Smooth muscle cell of the brain vasculature (primary cell): ENCODE measurements at regions not wholly inside any gene's neighbourhood (a gene's known extent, or its start where the extent isn't known, plus 50 kb on each side); places are given as distances from the start of the nearest gene placed in this dataset.

ENCODE experiments used
- DNase-seq: peaks from one replicate; pipeline ENCODE4 v3.0.0-alpha.2; 2012; ENCODE audit warnings: low read depth, low spot score

GRCh38 chr18:76685860-76686259 is 136.5 kb upstream of the ZNF236 start:
- no peak for DNase-seq

GRCh38 chr18:76685402-76685801 is 137.0 kb upstream of the ZNF236 start:
- DNase-seq: no peak

GRCh38 chr18:76684265-76684664 is 138.1 kb upstream of the ZNF236 start:
- no peak for DNase-seq

DNA sequence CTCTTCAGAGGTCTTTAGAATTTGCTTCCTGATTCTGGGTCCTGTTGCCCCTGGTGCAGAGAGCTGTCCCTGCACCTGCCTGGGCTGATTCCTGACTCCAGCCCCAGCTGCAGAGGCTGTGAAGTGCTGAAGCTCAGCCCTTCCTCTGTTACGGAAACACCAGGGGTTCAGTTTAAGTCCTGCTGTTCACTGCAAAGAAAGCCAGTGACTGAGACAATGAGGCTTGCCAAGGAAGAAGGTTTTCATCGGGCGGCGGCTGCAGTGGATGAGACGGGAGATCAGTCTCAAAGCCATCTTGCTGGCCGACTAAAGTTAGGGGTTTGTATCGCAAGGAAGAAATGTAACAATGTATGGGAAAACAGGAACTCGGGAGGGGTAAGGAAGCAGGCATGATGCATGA is 142.4 kb upstream of the ZNF236 start:
- no peak for DNase-seq

- no peak for DNase-seq
Measured at GRCh38 chr18:76679259-76679658, 143.1 kb upstream of the ZNF236 start.

GRCh38 chr18:76678248-76678647 is 144.1 kb upstream of the ZNF236 start:
- no peak for DNase-seq

DNA sequence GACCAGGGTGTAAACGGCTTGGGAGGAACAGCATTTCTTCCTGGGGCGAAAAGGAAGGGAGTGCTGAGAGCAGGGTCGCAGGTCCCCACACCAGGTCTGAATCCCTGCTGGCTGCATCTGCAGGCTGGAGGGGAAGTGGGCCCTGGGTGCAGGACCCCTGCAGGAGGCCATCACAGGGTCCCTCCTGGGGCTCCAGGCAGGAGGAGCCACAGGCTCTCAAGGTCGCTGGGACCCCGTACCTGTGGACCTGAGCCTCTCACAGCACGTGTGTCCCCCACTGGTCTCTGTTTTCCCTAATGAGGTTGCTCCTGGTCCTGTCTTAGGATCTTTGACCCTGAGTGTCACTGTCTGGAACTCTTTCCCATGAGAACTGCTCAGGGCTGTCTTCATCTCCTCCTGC is 147.8 kb upstream of the ZNF236 start:
- DNase-seq: no peak

GRCh38 chr18:76673281-76674185 is 148.8 kb upstream of the ZNF236 start:
- no peak for DNase-seq

DNA sequence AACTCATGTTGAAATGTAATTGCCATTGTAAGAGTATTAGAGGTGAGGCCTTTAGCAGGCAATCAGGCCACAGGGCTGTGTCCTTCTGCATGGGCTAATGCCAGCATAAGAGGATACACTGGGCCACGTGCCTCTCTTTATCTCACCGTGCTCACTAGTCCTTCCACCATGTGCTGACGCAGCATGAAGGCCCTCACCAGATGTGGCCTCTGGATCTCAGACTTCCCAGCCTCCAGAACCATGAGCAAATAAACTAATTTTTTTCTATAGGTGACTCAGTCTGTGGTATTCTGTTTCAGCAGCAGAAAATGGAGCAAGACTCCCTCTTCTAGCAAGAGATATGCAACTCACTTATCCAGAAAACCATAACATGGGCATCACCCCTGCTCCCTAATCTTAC is 149.7 kb upstream of the ZNF236 start:
- no peak for DNase-seq

DNA sequence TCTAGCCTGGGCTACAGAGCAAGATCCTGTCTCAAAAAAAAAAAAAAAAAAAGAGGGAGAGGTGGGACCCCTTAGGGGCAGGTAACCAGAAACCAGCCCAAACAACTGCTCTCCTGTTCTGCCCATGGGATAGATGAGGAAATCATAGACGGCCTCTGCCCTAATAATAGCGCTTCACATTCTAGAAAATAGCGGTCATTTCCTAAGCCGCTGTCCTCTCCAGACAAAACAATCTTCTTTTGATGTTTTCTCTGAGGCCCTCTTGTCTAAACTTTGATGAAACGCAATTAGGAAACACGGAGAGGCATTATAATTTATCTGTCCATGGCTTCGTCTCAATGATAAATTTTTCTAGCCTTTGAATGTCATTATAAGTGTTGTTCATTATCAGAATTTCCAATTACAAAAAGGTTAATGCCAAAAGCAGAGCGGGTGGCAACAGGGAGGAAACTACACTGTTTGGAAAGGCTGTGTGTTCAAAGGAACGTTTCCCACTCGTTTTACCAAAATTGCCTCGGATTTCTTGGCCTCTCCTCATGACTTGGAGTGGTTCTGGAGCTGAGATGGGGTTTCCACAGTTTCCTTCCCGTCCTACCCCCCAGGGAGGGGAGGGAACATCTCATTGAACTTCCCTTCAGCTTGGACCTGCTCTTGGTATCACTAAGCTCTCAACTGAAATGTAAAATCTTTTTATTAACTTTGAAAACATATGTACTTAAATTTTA is 151.6 kb upstream of the ZNF236 start:
- DNase-seq: no peak

DNA sequence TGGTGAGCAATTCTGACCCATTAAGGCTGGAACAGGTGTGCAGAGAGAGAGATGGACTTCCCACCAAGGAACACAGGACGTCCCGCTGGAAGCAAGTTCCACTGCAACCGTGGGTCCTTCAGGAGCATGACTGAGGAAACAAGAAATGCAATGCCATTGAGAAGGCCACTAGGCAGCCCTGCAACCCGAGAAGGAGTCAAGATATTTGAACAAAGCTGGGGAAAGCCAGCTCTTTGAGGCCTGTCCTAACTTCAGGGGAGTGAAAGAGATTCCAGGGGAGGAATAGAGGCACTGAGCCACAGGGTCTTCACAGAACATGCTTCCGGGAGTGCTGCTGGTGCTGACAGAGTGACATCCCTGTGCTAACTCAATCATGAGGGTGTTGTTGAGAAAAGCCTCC is 153.8 kb upstream of the ZNF236 start:
- DNase-seq: no peak

DNA sequence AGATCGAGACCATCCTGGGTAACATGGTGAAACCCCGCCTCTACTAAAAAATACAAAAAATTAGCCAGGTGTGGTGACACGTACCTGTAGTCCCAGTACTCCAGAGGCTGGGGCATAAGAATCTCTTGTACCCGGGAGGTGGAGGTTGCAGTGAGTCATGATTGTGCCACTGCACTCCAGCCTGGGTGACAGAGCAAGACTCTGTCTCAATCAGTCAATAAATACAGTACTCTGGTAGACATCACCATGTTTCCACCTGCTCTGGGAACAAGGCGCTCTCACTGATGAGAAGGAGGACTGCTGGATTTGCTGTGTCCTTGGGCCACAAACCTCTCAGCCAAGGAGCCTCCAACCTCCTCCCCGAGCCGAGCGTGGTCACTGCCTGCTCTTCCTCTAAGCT is 154.2 kb upstream of the ZNF236 start:
- DNase-seq: no peak

- no peak for DNase-seq
Measured at GRCh38 chr18:76667603-76668002, 154.8 kb upstream of the ZNF236 start.

GRCh38 chr18:76662626-76663025 is 159.7 kb upstream of the ZNF236 start:
- no peak for DNase-seq

- no peak for DNase-seq
Measured at GRCh38 chr18:76660571-76661192, 161.7 kb upstream of the ZNF236 start.

GRCh38 chr18:76658627-76659026 is 163.6 kb upstream of the ZNF516 start:
- no peak for DNase-seq

- no peak for DNase-seq
Measured at GRCh38 chr18:76657911-76658470, 162.9 kb upstream of the ZNF516 start.

GRCh38 chr18:76656925-76657827 is 162.1 kb upstream of the ZNF516 start:
- DNase-seq: no peak

DNA sequence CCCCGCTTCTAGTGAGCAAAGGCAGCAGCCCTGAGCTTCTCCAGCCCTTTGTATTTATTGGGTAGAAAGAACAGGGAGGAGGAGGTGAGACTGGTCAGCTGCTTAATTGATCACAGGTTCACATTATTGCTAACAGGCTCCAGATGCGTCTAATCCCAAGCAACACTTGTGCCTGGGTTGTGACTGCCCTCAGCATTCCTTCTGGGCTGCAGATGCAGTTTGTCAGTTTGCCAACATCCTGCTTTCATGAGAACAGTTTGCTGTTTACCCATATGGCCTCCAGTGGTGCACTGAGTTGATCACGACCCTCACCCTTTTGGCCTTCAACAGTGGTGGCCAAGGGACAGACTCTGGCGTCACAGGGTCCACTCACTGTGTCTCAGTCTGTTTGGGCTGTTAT is 159.5 kb upstream of the ZNF516 start:
- DNase-seq: no peak

GRCh38 chr18:76647322-76647721 is 152.3 kb upstream of the ZNF516 start:
- DNase-seq: no peak

DNA sequence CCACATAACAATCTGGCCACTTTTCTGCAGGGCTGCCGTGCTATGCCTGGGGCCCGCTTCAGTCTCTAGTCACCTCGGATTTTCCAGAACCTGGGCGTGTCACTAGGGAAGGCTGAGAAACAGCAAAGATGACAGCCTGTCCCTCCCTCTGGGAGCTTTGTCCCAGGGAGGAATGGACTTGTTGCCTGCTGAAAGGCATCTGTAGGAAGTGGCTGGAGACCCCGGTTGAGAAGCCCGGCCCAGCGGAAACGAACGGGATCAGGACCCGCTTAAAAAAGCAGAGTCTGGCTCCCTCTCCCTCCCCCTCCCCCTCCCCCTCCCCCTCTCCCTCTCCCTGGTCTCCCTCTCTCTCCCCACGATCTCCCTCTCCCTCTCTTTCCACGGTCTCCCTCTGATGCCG is 149.5 kb upstream of the ZNF516 start:
- no peak for DNase-seq
